IMR-90 (cell line): ENCODE measurements at regions not wholly inside any gene's neighbourhood (a gene's known extent, or its start where the extent isn't known, plus 50 kb on each side); places are given as distances from the start of the nearest gene placed in this dataset.

Experiments
- ATAC-seq: fragments of 200-7000 bp; cut with Tn5 transposase; 2 replicates; pipeline ENCODE4 v1.9.1; 2020; ENCODE audit warnings: low read depth, mild to moderate bottlenecking, moderate library complexity
- BruUV-seq: library from RNA; stranded (reverse); fragments of 400-500 nt; replicated peaks from 2 replicates; lab custom pipeline; 2021; lab: Mats Ljungman, UMichigan
- CTCF ChIA-PET: fragments of 300-600 bp; formaldehyde crosslinking; extraction: SDS; loops from one replicate; lab custom pipeline; 2021; ENCODE audit warnings: antibody characterized with exemption; lab: Yijun Ruan, JAX
- POLR2A ChIA-PET: fragments of 300-600 bp; sonication (Branson Sonifier 250); formaldehyde crosslinking; loops from one replicate; lab custom pipeline; 2022; ENCODE audit warnings: antibody characterized with exemption; ENCODE audit not compliant: unreplicated experiment; lab: Charles Lee
- DNase-seq: peaks from one replicate; pipeline ENCODE4 v3.0.0; 2013
- H2AFZ ChIP-seq: replicated peaks from 2 replicates; pipeline ENCODE3; 2013; ENCODE audit warnings: low read length, mild to moderate bottlenecking; ENCODE audit not compliant: poor library complexity
- H2AK5ac ChIP-seq: 2 replicates; pipeline ENCODE4 v1.6.1; 2013; ENCODE audit warnings: low read depth, low read length, inconsistent platforms
- H2AK9ac ChIP-seq: replicated peaks from 2 replicates; pipeline ENCODE3; 2013; ENCODE audit warnings: mild to moderate bottlenecking, low read depth, low read length, moderate library complexity; ENCODE audit not compliant: poor library complexity
- H2BK120ac ChIP-seq: 2 replicates; pipeline ENCODE4 v1.6.1; 2013; ENCODE audit warnings: low read depth, low read length, inconsistent platforms
- H2BK15ac ChIP-seq: 3 replicates; pipeline ENCODE4 v1.6.1; 2013; ENCODE audit warnings: low read depth, low read length, inconsistent platforms
- H2BK20ac ChIP-seq: 2 replicates; pipeline ENCODE4 v1.6.1; 2013; ENCODE audit warnings: low read depth, mild to moderate bottlenecking, inconsistent platforms, low read length, moderate library complexity
- H2BK5ac ChIP-seq: 2 replicates; pipeline ENCODE4 v1.6.1; 2013; ENCODE audit warnings: mild to moderate bottlenecking, low read depth, low read length, inconsistent platforms; ENCODE audit not compliant: poor library complexity, severe bottlenecking
- H3K14ac ChIP-seq: replicated peaks from 2 replicates; pipeline ENCODE4 v1.6.1; 2013; ENCODE audit warnings: low read depth, low read length, inconsistent platforms
- H3K18ac ChIP-seq: 2 replicates; pipeline ENCODE4 v1.6.1; 2013; ENCODE audit warnings: low read depth, low read length, control low read depth
- H3K23ac ChIP-seq: 2 replicates; pipeline ENCODE4 v1.6.1; 2013; ENCODE audit warnings: low read depth, low read length, inconsistent platforms
- H3K27ac ChIP-seq: 2 replicates; pipeline ENCODE4 v1.5.1; 2013; ENCODE audit warnings: mild to moderate bottlenecking, control low read depth, low read length; ENCODE audit not compliant: insufficient read depth
- H3K27me3 ChIP-seq: 2 replicates; pipeline ENCODE4 v1.6.1; 2013; ENCODE audit warnings: low read length; ENCODE audit not compliant: control insufficient read depth, insufficient read depth
- H3K36me3 ChIP-seq: 2 replicates; pipeline ENCODE4 v1.6.1; 2013; ENCODE audit warnings: low read length, mixed read lengths; ENCODE audit not compliant: control insufficient read depth, insufficient read depth
- H3K4ac ChIP-seq: 2 replicates; pipeline ENCODE4 v1.6.1; 2013; ENCODE audit warnings: low read depth, low read length, inconsistent platforms
- H3K4me1 ChIP-seq: 2 replicates; pipeline ENCODE4 v1.6.1; 2013; ENCODE audit warnings: low read length, mixed read lengths; ENCODE audit not compliant: control insufficient read depth, insufficient read depth
- H3K4me2 ChIP-seq: 2 replicates; pipeline ENCODE4 v1.6.1; 2013; ENCODE audit warnings: low read depth, mild to moderate bottlenecking, control low read depth, low read length, moderate library complexity
- H3K4me3 ChIP-seq: 2 replicates; pipeline ENCODE4 v1.5.1; 2013; ENCODE audit warnings: low read depth, mild to moderate bottlenecking, control low read depth, low read length, moderate library complexity; ENCODE audit not compliant: insufficient read depth
- H3K56ac ChIP-seq: 2 replicates; pipeline ENCODE4 v1.6.1; 2013; ENCODE audit warnings: low read length, inconsistent platforms; ENCODE audit not compliant: insufficient read depth; ENCODE audit errors: extremely low read depth
- H3K79me1 ChIP-seq, 2 experiments: 2 replicates each; pipeline ENCODE4 v1.6.1; 2013; ENCODE audit warnings: low read length in 2 of 2, inconsistent platforms in 1 of 2, low read depth in 1 of 2
- H3K9ac ChIP-seq: 2 replicates; pipeline ENCODE4 v1.6.1; 2013; ENCODE audit warnings: low read depth, low read length, control low read depth
- H3K9me1 ChIP-seq: 2 replicates; pipeline ENCODE4 v1.6.1; 2013; ENCODE audit warnings: low read length, inconsistent platforms; ENCODE audit not compliant: insufficient read depth
- H3K9me3 ChIP-seq: 2 replicates; pipeline ENCODE4 v1.6.1; 2013; ENCODE audit warnings: low read length; ENCODE audit not compliant: control insufficient read depth, insufficient read depth
- H4K20me1 ChIP-seq: 2 replicates; pipeline ENCODE4 v1.6.1; 2013; ENCODE audit warnings: low read length, inconsistent platforms; ENCODE audit not compliant: insufficient read depth
- H4K5ac ChIP-seq: 2 replicates; pipeline ENCODE4 v1.6.1; 2013; ENCODE audit warnings: mild to moderate bottlenecking, low read depth, low read length, control low read depth
- H4K8ac ChIP-seq, 2 experiments: 2 replicates each; pipeline ENCODE4 v1.6.1; 2013; ENCODE audit warnings: low read depth in 2 of 2, low read length in 2 of 2, control low read depth in 1 of 2, inconsistent platforms in 1 of 2
- H4K91ac ChIP-seq: 2 replicates; pipeline ENCODE4 v1.6.1; 2013; ENCODE audit warnings: low read depth, low read length, inconsistent platforms; ENCODE audit not compliant: insufficient read depth
- BHLHE40 ChIP-seq: fragments of 150-350 bp; IDR thresholded peaks from 2 replicates; pipeline ENCODE4 v1.6.1; 2016; ENCODE audit warnings: mild to moderate bottlenecking, low read depth, low read length
- CEBPB ChIP-seq: IDR thresholded peaks from 2 replicates; pipeline ENCODE4 v1.6.1; 2012; ENCODE audit warnings: low read depth, low read length, improper control_type of control experiment
- CHD1 ChIP-seq: IDR thresholded peaks from 2 replicates; pipeline ENCODE4 v1.6.1; 2012; ENCODE audit warnings: low read depth, low read length, improper control_type of control experiment
- CTCF ChIP-seq: conservative IDR thresholded peaks from 2 replicates; pipeline ENCODE4 v1.5.1; 2012; ENCODE audit warnings: mild to moderate bottlenecking, low read depth, low read length, improper control_type of control experiment
- ELK1 ChIP-seq: fragments of 150-350 bp; IDR thresholded peaks from 2 replicates; pipeline ENCODE4 v1.6.1; 2016; ENCODE audit warnings: low read depth, mild to moderate bottlenecking, low read length, moderate library complexity, borderline replicate concordance
- FOS ChIP-seq: fragments of 150-350 bp; IDR thresholded peaks from 2 replicates; pipeline ENCODE4 v1.6.1; 2016; ENCODE audit warnings: low read depth, low read length
- MAFK ChIP-seq: IDR thresholded peaks from 2 replicates; pipeline ENCODE4 v1.6.1; 2012; ENCODE audit warnings: low read depth, low read length, improper control_type of control experiment
- MAZ ChIP-seq: IDR thresholded peaks from 2 replicates; pipeline ENCODE4 v1.6.1; 2012; ENCODE audit warnings: low read depth, mild to moderate bottlenecking, low read length, improper control_type of control experiment, moderate library complexity, borderline replicate concordance
- MXI1 ChIP-seq: IDR thresholded peaks from 2 replicates; pipeline ENCODE4 v1.6.1; 2012; ENCODE audit warnings: low read depth, mild to moderate bottlenecking, low read length, moderate library complexity, borderline replicate concordance
- NFE2L2 ChIP-seq: fragments of 150-350 bp; IDR thresholded peaks from 2 replicates; pipeline ENCODE4 v1.6.1; 2016; ENCODE audit warnings: low read depth, mild to moderate bottlenecking, low read length
- POLR2A ChIP-seq: IDR thresholded peaks from 2 replicates; pipeline ENCODE4 v1.6.1; 2012; ENCODE audit warnings: mild to moderate bottlenecking, low read depth, low read length
- RAD21 ChIP-seq: IDR thresholded peaks from 2 replicates; pipeline ENCODE4 v1.6.1; 2012; ENCODE audit warnings: low read length, improper control_type of control experiment
- RCOR1 ChIP-seq: IDR thresholded peaks from 2 replicates; pipeline ENCODE4 v1.6.1; 2012; ENCODE audit warnings: mild to moderate bottlenecking, low read length, improper control_type of control experiment; ENCODE audit not compliant: insufficient replicate concordance
- RFX5 ChIP-seq: IDR thresholded peaks from 2 replicates; pipeline ENCODE4 v1.8.0; 2012; ENCODE audit warnings: low read depth, mild to moderate bottlenecking, low read length, moderate library complexity
- SMC3 ChIP-seq: fragments of 150-350 bp; IDR thresholded peaks from 2 replicates; pipeline ENCODE4 v1.6.1; 2016; ENCODE audit warnings: low read depth, mild to moderate bottlenecking, antibody characterized with exemption, low read length, moderate library complexity
- WGBS, 2 experiments: methylation state at CpG; one replicate each; pipeline versions ENCODE4 v1.1.5 to v1.1.7; 2013; ENCODE audit warnings: missing lambda C conversion rate in 2 of 2; ENCODE audit not compliant: insufficient read length in 1 of 2; ENCODE audit errors: extremely low coverage in 2 of 2; 5-methylcytosine and 5-hydroxymethylcytosine counted together
- dilution Hi-C: fragments of 300-500 bp; cut with HindIII; formaldehyde crosslinking; loops from one replicate; pipeline ENCODE4 v1.14.3; 2018; ENCODE audit warnings: low sequenced_read_pairs; ENCODE audit not compliant: unreplicated experiment
- in situ Hi-C: fragments of 300-500 bp; cut with MboI; formaldehyde crosslinking; loops from 3 replicates; pipeline ENCODE4 v1.14.3; 2019; ENCODE audit warnings: low sequenced_read_pairs, inconsistent platforms, mixed read lengths
- intact Hi-C: fragments of 100-400 bp; cut with micrococcal nuclease; formaldehyde crosslinking; loops from 2 replicates; pipeline ENCODE4 v1.10.0; 2022
- TF ChIP-seq, protein P1 (sequence below): fragments of 150-350 bp; IDR thresholded peaks from 2 replicates; pipeline ENCODE4 v1.6.1; 2017; ENCODE audit warnings: mild to moderate bottlenecking, antibody characterized with exemption, low read length, low read depth

GRCh38 chr3:34852844-34853439, 786.4 kb upstream of the ARPP21 start:
- ATAC-seq (no peak), DNase-seq (no peak)
- ChIA-PET CTCF (no interaction called here), POLR2A (no interaction called here)
- intact Hi-C loops (no loop called here), dilution Hi-C loops (no loop called here), in situ Hi-C loops (no loop called here)
- Histone ChIP-seq H3K9ac (no peak overlapping the region), H2BK5ac (no peak overlapping the region), H4K8ac (no peak overlapping the region), H4K5ac (no peak overlapping the region), H3K27ac (no peak overlapping the region), H3K36me3 (no peaks in the 10 kb centered on the region), H3K4me3 (no peak overlapping the region), H2AK9ac (no peak overlapping the region), H3K14ac (no peak overlapping the region), H3K23ac (no peak overlapping the region), H2AFZ (no peak overlapping the region), H3K4me1 (no peaks in the 10 kb centered on the region), H3K9me1 (no peaks in the 10 kb centered on the region), H3K9me3 (peaks cover 14% of the 10 kb centered on the region), H2BK15ac (no peak overlapping the region), H3K56ac (no peak overlapping the region), H3K27me3 (no peaks in the 10 kb centered on the region), H3K18ac (no peak overlapping the region), H2BK120ac (no peak overlapping the region), H2BK20ac (no peak overlapping the region), H2AK5ac (no peak overlapping the region), H3K4me2 (no peak overlapping the region), H3K79me1 (no peaks in the 10 kb centered on the region), H4K91ac (no peak overlapping the region), H4K20me1 (no peaks in the 10 kb centered on the region), H3K4ac (no peak overlapping the region)
- no TSS peak for BruUV-seq
- TF ChIP-seq POLR2A (no peak), BHLHE40 (no peak), MAFK (no peak), RFX5 (no peak), CEBPB (no peak), SMC3 (no peak), MXI1 (no peak), RCOR1 (no peak), RAD21 (no peak), ELK1 (no peak), FOS (no peak), NFE2L2 (no peak), CTCF (no peak), CHD1 (no peak), MAZ (no peak)
- TF ChIP-seq, protein P1, sequence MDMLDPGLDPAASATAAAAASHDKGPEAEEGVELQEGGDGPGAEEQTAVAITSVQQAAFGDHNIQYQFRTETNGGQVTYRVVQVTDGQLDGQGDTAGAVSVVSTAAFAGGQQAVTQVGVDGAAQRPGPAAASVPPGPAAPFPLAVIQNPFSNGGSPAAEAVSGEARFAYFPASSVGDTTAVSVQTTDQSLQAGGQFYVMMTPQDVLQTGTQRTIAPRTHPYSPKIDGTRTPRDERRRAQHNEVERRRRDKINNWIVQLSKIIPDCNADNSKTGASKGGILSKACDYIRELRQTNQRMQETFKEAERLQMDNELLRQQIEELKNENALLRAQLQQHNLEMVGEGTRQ: no peak
- WGBS, 2 experiments: no CpG with 5 or more reads among the region's 1 CpG
